Fibroblast of lung (primary cell): ENCODE measurements at regions not wholly inside any gene's neighbourhood (a gene's known extent, or its start where the extent isn't known, plus 50 kb on each side); places are given as distances from the start of the nearest gene placed in this dataset.
"Not testable (repeated sequence)": the region's sequence is repeated elsewhere in the genome, so short reads cannot be mapped to it uniquely, and the experiment has no call there.

Experiments
- DNase-seq, 2 donors: peaks; one replicate each; pipeline versions ENCODE4 v3.0.0 to v3.0.0-alpha.2; 2010; ENCODE audit warnings: low read depth in 2 of 2
- H2AFZ ChIP-seq: 2 replicates; pipeline ENCODE4 v1.5.1; 2012; ENCODE audit warnings: low read length, control low read depth, inconsistent platforms
- H3K27ac ChIP-seq: 2 replicates; pipeline ENCODE4 v1.5.1; 2011; ENCODE audit warnings: low read length, control low read depth; ENCODE audit not compliant: insufficient read depth
- H3K27me3 ChIP-seq: 2 replicates; pipeline ENCODE4 v1.5.1; 2011; ENCODE audit warnings: mild to moderate bottlenecking, low read length; ENCODE audit not compliant: control insufficient read depth, insufficient read depth
- H3K36me3 ChIP-seq: 2 replicates; pipeline ENCODE4 v1.5.1; 2011; ENCODE audit warnings: low read length; ENCODE audit not compliant: control insufficient read depth, insufficient read depth
- H3K4me1 ChIP-seq: 2 replicates; pipeline ENCODE4 v1.5.1; 2011; ENCODE audit warnings: low read length; ENCODE audit not compliant: control insufficient read depth, insufficient read depth; ENCODE audit errors: extremely low read depth
- H3K4me2 ChIP-seq: 2 replicates; pipeline ENCODE4 v1.5.1; 2011; ENCODE audit warnings: low read length, control low read depth; ENCODE audit not compliant: insufficient read depth; ENCODE audit errors: extremely low read depth
- H3K4me3 ChIP-seq, 4 experiments: fragments of 200-600 bp in 1 of 4; sonication (generic) in 1 of 4; replicated peaks in 1 of 4; 2 replicates each; pipeline ENCODE4 v1.5.1; 2011 to 2016; ENCODE audit warnings: low read length in 4 of 4, low read depth in 3 of 4, mild to moderate bottlenecking in 3 of 4, control low read depth in 2 of 4, inconsistent platforms in 1 of 4, mixed read lengths in 1 of 4; ENCODE audit not compliant: insufficient read depth in 1 of 4; ENCODE audit errors: control extremely low read depth in 1 of 4
- H3K79me2 ChIP-seq: 2 replicates; pipeline ENCODE4 v1.5.1; 2012; ENCODE audit warnings: mild to moderate bottlenecking, low read length, inconsistent platforms; ENCODE audit not compliant: control insufficient read depth, insufficient read depth
- H3K9ac ChIP-seq: 2 replicates; pipeline ENCODE4 v1.5.1; 2011; ENCODE audit warnings: mild to moderate bottlenecking, low read length, control low read depth; ENCODE audit not compliant: insufficient read depth
- H3K9me3 ChIP-seq: 2 replicates; pipeline ENCODE4 v1.5.1; 2012; ENCODE audit warnings: low read depth, low read length; ENCODE audit not compliant: control insufficient read depth, insufficient read depth
- H4K20me1 ChIP-seq: 2 replicates; pipeline ENCODE4 v1.5.1; 2011; ENCODE audit warnings: low read length; ENCODE audit not compliant: control insufficient read depth, insufficient read depth; ENCODE audit errors: extremely low read depth
- CTCF ChIP-seq, 2 donors: IDR thresholded peaks in 1 of 2; conservative IDR thresholded peaks in 1 of 2; 1 replicate in 1 of 2; 2 replicates in 1 of 2; pipeline ENCODE4 v1.5.1; 2011 to 2012; ENCODE audit warnings: low read length in 2 of 2, control low read depth in 1 of 2, inconsistent platforms in 1 of 2, low read depth in 1 of 2, mild to moderate bottlenecking in 1 of 2
- EZH2 ChIP-seq: IDR thresholded peaks from 2 replicates; pipeline ENCODE4 v1.5.1; 2012; ENCODE audit warnings: low read length, control low read depth, mild to moderate bottlenecking; ENCODE audit errors: missing control alignments

- H3K4me1 ChIP-seq: no peaks in the 10 kb centered on the region
- H3K27ac ChIP-seq: no peak overlapping the region
- H3K79me2 ChIP-seq: no peaks in the 10 kb centered on the region
- no peak for DNase-seq
- H3K4me2 ChIP-seq: no peak overlapping the region
- H4K20me1 ChIP-seq: no peaks in the 10 kb centered on the region
- H3K4me3 ChIP-seq: no peak overlapping the region
- H3K9me3 ChIP-seq: no peaks in the 10 kb centered on the region
- H3K27me3 ChIP-seq: no peaks in the 10 kb centered on the region
- no peak overlapping the region for H3K9ac ChIP-seq
- no peaks in the 10 kb centered on the region for H3K36me3 ChIP-seq
- no peak overlapping the region for H2AFZ ChIP-seq
- TF ChIP-seq EZH2 (no peak), CTCF (conservative IDR thresholded peaks at IDR 0.05 in 1 of 2, IDR thresholded peaks at IDR 0.05 in 1 of 2; ENCODE audit: low read depth in 1 of 2, low read length in 2 of 2) (no peak)
Observed at GRCh38 chr2:199535445-199536177, 77.9 kb upstream of the SATB2 start.

- H3K79me2 ChIP-seq, H3K27me3 ChIP-seq: not testable (repeated sequence)
Observed at GRCh38 chr2:199533873-199534272, 76.1 kb upstream of the SATB2 start.

GRCh38 chr2:199527071-199527470 is 69.3 kb upstream of the SATB2 start:
- Histone ChIP-seq H4K20me1 (no peaks in the 10 kb centered on the region), H3K4me3 (no peak overlapping the region), H3K4me2 (no peak overlapping the region), H3K27me3 (no peaks in the 10 kb centered on the region), H3K79me2 (no peaks in the 10 kb centered on the region), H3K27ac (no peak overlapping the region), H3K9ac (no peak overlapping the region), H3K9me3 (no peaks in the 10 kb centered on the region), H2AFZ (no peak overlapping the region), H3K4me1 (no peaks in the 10 kb centered on the region), H3K36me3 (no peaks in the 10 kb centered on the region)
- TF ChIP-seq EZH2: no peak
- no peak for DNase-seq

More at GRCh38 chr2:199533873-199534272, 76.1 kb upstream of the SATB2 start:
- H3K36me3 ChIP-seq, H4K20me1 ChIP-seq, H3K4me3 ChIP-seq, DNase-seq, H3K4me1 ChIP-seq, H3K9ac ChIP-seq, H3K4me2 ChIP-seq, H3K27ac ChIP-seq, H2AFZ ChIP-seq, H3K9me3 ChIP-seq: not testable (repeated sequence)
